ENCODE measurements at regions not wholly inside any gene's neighbourhood (a gene's known extent, or its start where the extent isn't known, plus 50 kb on each side); places are given as distances from the start of the nearest gene placed in this dataset.

- intact Hi-C loops (cut with DNase I) = no loop called here
- DNase-seq = no peak
- Histone ChIP-seq H3K27me3 (no peaks in the 10 kb centered on the region), H3K4me1 (ENCODE audit: insufficient read depth) (no peaks in the 10 kb centered on the region), H3K27ac (no peak overlapping the region), H3K4me3 (no peak overlapping the region), H3K9me3 (no peaks in the 10 kb centered on the region), H3K36me3 (no peaks in the 10 kb centered on the region)
- 91 to 94% (median 94%) methylated on average over 3 of the region's 3 CpGs for WGBS, 3 donors
- no peak for TF ChIP-seq EP300 (IDR thresholded peaks at IDR 0.05)
- no peak for TF ChIP-seq CTCF (IDR thresholded peaks at IDR 0.05)
- TF ChIP-seq POLR2A (IDR thresholded peaks at IDR 0.05) = no peak
Measured at GRCh38 chr13:111398196-111398595, 77.8 kb downstream of the TEX29 start.

GRCh38 chr13:111398715-111399299 is 78.4 kb downstream of the TEX29 start:
- Histone ChIP-seq H3K27ac (no peak overlapping the region), H3K9me3 (no peaks in the 10 kb centered on the region), H3K4me3 (no peak overlapping the region), H3K4me1 (ENCODE audit: insufficient read depth) (no peaks in the 10 kb centered on the region), H3K27me3 (no peaks in the 10 kb centered on the region), H3K36me3 (no peaks in the 10 kb centered on the region)
- TF ChIP-seq CTCF (IDR thresholded peaks at IDR 0.05) (no peak), EP300 (IDR thresholded peaks at IDR 0.05) (no peak), POLR2A (IDR thresholded peaks at IDR 0.05) (no peak)
- 80 to 87% (median 83%) methylated on average over 18 of the region's 18 CpGs for WGBS, 3 donors
- DNase-seq = no peak
- intact Hi-C loops (cut with DNase I) = no loop called here

GRCh38 chr13:111399334-111399733 is 78.9 kb downstream of the TEX29 start:
- intact Hi-C loops (cut with DNase I) = no loop called here
- no peak for TF ChIP-seq EP300 (IDR thresholded peaks at IDR 0.05)
- no peak for TF ChIP-seq CTCF (IDR thresholded peaks at IDR 0.05)
- no peak for TF ChIP-seq POLR2A (IDR thresholded peaks at IDR 0.05)
- peak in 1 of 5 donors; percentile 1 for DNase-seq
- Histone ChIP-seq H3K27me3 (no peaks in the 10 kb centered on the region), H3K4me1 (ENCODE audit: insufficient read depth) (no peaks in the 10 kb centered on the region), H3K4me3 (no peak overlapping the region), H3K36me3 (no peaks in the 10 kb centered on the region), H3K27ac (no peak overlapping the region), H3K9me3 (no peaks in the 10 kb centered on the region)
- 76 to 80% (median 79%) methylated on average over 11 of the region's 11 CpGs for WGBS, 3 donors

- peak in 1 of 5 donors; percentile 9 for DNase-seq
Measured at GRCh38 chr13:111399776-111400538, 79.5 kb downstream of the TEX29 start.

More at GRCh38 chr13:111399776-111400538, 79.5 kb downstream of the TEX29 start:
- Histone ChIP-seq H3K27me3 (no peaks in the 10 kb centered on the region), H3K4me3 (no peak overlapping the region), H3K4me1 (ENCODE audit: insufficient read depth) (no peaks in the 10 kb centered on the region), H3K9me3 (no peaks in the 10 kb centered on the region), H3K27ac (no peak overlapping the region), H3K36me3 (no peaks in the 10 kb centered on the region)
- TF ChIP-seq EP300 (IDR thresholded peaks at IDR 0.05) (no peak), POLR2A (IDR thresholded peaks at IDR 0.05) (no peak), CTCF (IDR thresholded peaks at IDR 0.05) (no peak)
- intact Hi-C loops (cut with DNase I) = no loop called here
- 77 to 80% (median 79%) methylated on average over 18 of the region's 18 CpGs for WGBS, 3 donors

All from ovary (tissue), 7 donors.